ENCODE measurements at regions not wholly inside any gene's neighbourhood (a gene's known extent, or its start where the extent isn't known, plus 50 kb on each side); places are given as distances from the start of the nearest gene placed in this dataset.
A peak's percentile ranks its signal among the peaks of the same experiment; 100 is the strongest.

- peak; percentile 31 to 36 for DNase-seq (ENCODE audit: low read depth in 2 of 2)
- Histone ChIP-seq H3K79me2 (ENCODE audit: control insufficient read depth, insufficient read depth, low read length) (no peaks in the 10 kb centered on the region), H3K4me1 (ENCODE audit: control insufficient read depth, extremely low read depth, insufficient read depth, low read length) (no peaks in the 10 kb centered on the region), H3K4me2 (ENCODE audit: extremely low read depth, insufficient read depth, low read length) (no peak overlapping the region), H3K36me3 (ENCODE audit: control insufficient read depth, insufficient read depth, low read length) (no peaks in the 10 kb centered on the region), H3K9ac (ENCODE audit: insufficient read depth, low read length) (no peak overlapping the region), H3K27me3 (ENCODE audit: control insufficient read depth, insufficient read depth, low read length) (no peaks in the 10 kb centered on the region), H2AFZ (ENCODE audit: low read length) (no peak overlapping the region), H4K20me1 (ENCODE audit: control insufficient read depth, extremely low read depth, insufficient read depth, low read length) (no peaks in the 10 kb centered on the region), H3K9me3 (ENCODE audit: control insufficient read depth, insufficient read depth, low read depth, low read length) (no peaks in the 10 kb centered on the region), H3K27ac (ENCODE audit: insufficient read depth, low read length) (no peak overlapping the region), H3K4me3 (replicated peaks in 1 of 4; ENCODE audit: control extremely low read depth in 1 of 4, insufficient read depth in 1 of 4, low read depth in 3 of 4, low read length in 4 of 4) (no peak overlapping the region)
- no peak for TF ChIP-seq EZH2 (IDR thresholded peaks at IDR 0.05; ENCODE audit: low read length, missing control alignments)
Measured at GRCh38 chr2:146108993-146109392, 1589.1 kb upstream of the ZEB2 start.

- H3K4me2 ChIP-seq (ENCODE audit: extremely low read depth, insufficient read depth, low read length), result no peak overlapping the region
- no peaks in the 10 kb centered on the region for H3K36me3 ChIP-seq (ENCODE audit: control insufficient read depth, insufficient read depth, low read length)
- H2AFZ ChIP-seq (ENCODE audit: low read length), result no peak overlapping the region
- no peaks in the 10 kb centered on the region for H3K27me3 ChIP-seq (ENCODE audit: control insufficient read depth, insufficient read depth, low read length)
- no peaks in the 10 kb centered on the region for H3K9me3 ChIP-seq (ENCODE audit: control insufficient read depth, insufficient read depth, low read depth, low read length)
- no peak overlapping the region for H3K27ac ChIP-seq (ENCODE audit: insufficient read depth, low read length)
- H3K79me2 ChIP-seq (ENCODE audit: control insufficient read depth, insufficient read depth, low read length), result no peaks in the 10 kb centered on the region
- no peak for TF ChIP-seq EZH2 (IDR thresholded peaks at IDR 0.05; ENCODE audit: low read length, missing control alignments)
- TF ChIP-seq CTCF (conservative IDR thresholded peaks at IDR 0.05 in 1 of 2, IDR thresholded peaks at IDR 0.05 in 1 of 2; ENCODE audit: low read depth in 1 of 2, low read length in 2 of 2), result no peak
- H3K4me1 ChIP-seq (ENCODE audit: control insufficient read depth, extremely low read depth, insufficient read depth, low read length), result no peaks in the 10 kb centered on the region
- no peak for DNase-seq (ENCODE audit: low read depth in 2 of 2)
- no peak overlapping the region for H3K9ac ChIP-seq (ENCODE audit: insufficient read depth, low read length)
- H4K20me1 ChIP-seq (ENCODE audit: control insufficient read depth, extremely low read depth, insufficient read depth, low read length), result no peaks in the 10 kb centered on the region
- no peak overlapping the region for H3K4me3 ChIP-seq (replicated peaks in 1 of 4; ENCODE audit: control extremely low read depth in 1 of 4, insufficient read depth in 1 of 4, low read depth in 3 of 4, low read length in 4 of 4)
Measured at GRCh38 chr2:146094185-146094584, 1574.3 kb upstream of the ZEB2 start.

GRCh38 chr2:146081459-146081858, 1561.5 kb upstream of the ZEB2 start:
- no peaks in the 10 kb centered on the region for H3K4me1 ChIP-seq (ENCODE audit: control insufficient read depth, extremely low read depth, insufficient read depth, low read length)
- no peak for TF ChIP-seq CTCF (conservative IDR thresholded peaks at IDR 0.05 in 1 of 2, IDR thresholded peaks at IDR 0.05 in 1 of 2; ENCODE audit: low read depth in 1 of 2, low read length in 2 of 2)
- no peak for TF ChIP-seq EZH2 (IDR thresholded peaks at IDR 0.05; ENCODE audit: low read length, missing control alignments)
- H2AFZ ChIP-seq (ENCODE audit: low read length), result no peak overlapping the region
- H3K4me3 ChIP-seq (replicated peaks in 1 of 4; ENCODE audit: control extremely low read depth in 1 of 4, insufficient read depth in 1 of 4, low read depth in 3 of 4, low read length in 4 of 4), result no peak overlapping the region
- H3K9ac ChIP-seq (ENCODE audit: insufficient read depth, low read length), result no peak overlapping the region
- no peaks in the 10 kb centered on the region for H3K36me3 ChIP-seq (ENCODE audit: control insufficient read depth, insufficient read depth, low read length)
- no peak overlapping the region for H3K4me2 ChIP-seq (ENCODE audit: extremely low read depth, insufficient read depth, low read length)
- H4K20me1 ChIP-seq (ENCODE audit: control insufficient read depth, extremely low read depth, insufficient read depth, low read length), result no peaks in the 10 kb centered on the region
- H3K27me3 ChIP-seq (ENCODE audit: control insufficient read depth, insufficient read depth, low read length), result no peaks in the 10 kb centered on the region
- DNase-seq (ENCODE audit: low read depth in 2 of 2), result no peak
- no peak overlapping the region for H3K27ac ChIP-seq (ENCODE audit: insufficient read depth, low read length)
- no peaks in the 10 kb centered on the region for H3K9me3 ChIP-seq (ENCODE audit: control insufficient read depth, insufficient read depth, low read depth, low read length)
- H3K79me2 ChIP-seq (ENCODE audit: control insufficient read depth, insufficient read depth, low read length), result no peaks in the 10 kb centered on the region

All from fibroblast of lung (primary cell).